ENCODE measurements at regions not wholly inside any gene's neighbourhood (a gene's known extent, or its start where the extent isn't known, plus 50 kb on each side); places are given as distances from the start of the nearest gene placed in this dataset.

GRCh38 chr5:105695941-105696340 is 1974.8 kb downstream of the EFNA5 start:
- POLR2A ChIA-PET = interaction anchor here (0.8 kb wide), 1 partner anchor 9 kb away, joined by 3 read pairs; no protein-coding TSS in a partner anchor

GRCh38 chr5:105689596-105689995 is 1981.1 kb downstream of the EFNA5 start:
- H3K4me1 ChIP-seq (ENCODE audit: insufficient read depth, low read length, poor library complexity, severe bottlenecking) = no peaks in the 10 kb centered on the region
- intact Hi-C loops (cut with micrococcal nuclease; ENCODE audit: unreplicated experiment) = no loop called here
- no peak overlapping the region for H3K27ac ChIP-seq (ENCODE audit: low read depth, low read length, poor library complexity, severe bottlenecking)
- no peaks in the 10 kb centered on the region for H3K9me2 ChIP-seq (ENCODE audit: insufficient read depth, low read length)
- no peak overlapping the region for H2AFZ ChIP-seq (ENCODE audit: low read length)
- no peaks in the 10 kb centered on the region for H4K20me1 ChIP-seq (ENCODE audit: insufficient read depth, low read length)
- no peak overlapping the region for H3K4me2 ChIP-seq (ENCODE audit: low read length)
- no peaks in the 10 kb centered on the region for H3K79me2 ChIP-seq (ENCODE audit: insufficient read depth, low read depth, low read length)
- ChIA-PET POLR2A (no interaction called here), CTCF (ENCODE audit: unreplicated experiment) (no interaction called here)
- TF ChIP-seq EZH2phosphoT487 (IDR thresholded peaks at IDR 0.05; ENCODE audit: borderline replicate concordance, low read depth, low read length) (no peak), CTCF (conservative IDR thresholded peaks at IDR 0.05; ENCODE audit: low read length) (no peak)
- no peaks in the 10 kb centered on the region for H3K9me3 ChIP-seq (ENCODE audit: low read length)
- no peaks in the 10 kb centered on the region for H3K36me3 ChIP-seq (ENCODE audit: insufficient read depth, low read length)
- no TSS peak for BruUV-seq (replicated peaks)
- no peak overlapping the region for H3K4me3 ChIP-seq (ENCODE audit: low read depth, low read length, poor library complexity, severe bottlenecking)
- DNase-seq (ENCODE audit: low spot score) = no peak

More at GRCh38 chr5:105695941-105696340, 1974.8 kb downstream of the EFNA5 start:
- Histone ChIP-seq H3K9me2 (ENCODE audit: insufficient read depth, low read length) (no peaks in the 10 kb centered on the region), H3K79me2 (ENCODE audit: insufficient read depth, low read depth, low read length) (no peaks in the 10 kb centered on the region), H3K36me3 (ENCODE audit: insufficient read depth, low read length) (no peaks in the 10 kb centered on the region), H2AFZ (ENCODE audit: low read length) (no peak overlapping the region), H3K4me2 (ENCODE audit: low read length) (no peak overlapping the region), H3K27ac (ENCODE audit: low read depth, low read length, poor library complexity, severe bottlenecking) (no peak overlapping the region), H3K4me3 (ENCODE audit: low read depth, low read length, poor library complexity, severe bottlenecking) (no peak overlapping the region), H3K4me1 (ENCODE audit: insufficient read depth, low read length, poor library complexity, severe bottlenecking) (no peaks in the 10 kb centered on the region), H3K9me3 (ENCODE audit: low read length) (no peaks in the 10 kb centered on the region), H4K20me1 (ENCODE audit: insufficient read depth, low read length) (no peaks in the 10 kb centered on the region)
- TF ChIP-seq CTCF (conservative IDR thresholded peaks at IDR 0.05; ENCODE audit: low read length) (no peak), EZH2phosphoT487 (IDR thresholded peaks at IDR 0.05; ENCODE audit: borderline replicate concordance, low read depth, low read length) (no peak)
- intact Hi-C loops (cut with micrococcal nuclease; ENCODE audit: unreplicated experiment) = no loop called here
- CTCF ChIA-PET (ENCODE audit: unreplicated experiment) = no interaction called here
- no TSS peak for BruUV-seq (replicated peaks)
- DNase-seq (ENCODE audit: low spot score) = no peak

GRCh38 chr5:105688227-105688792 is 1982.4 kb downstream of the EFNA5 start:
- Histone ChIP-seq H2AFZ (ENCODE audit: low read length) (no peak overlapping the region), H3K79me2 (ENCODE audit: insufficient read depth, low read depth, low read length) (no peaks in the 10 kb centered on the region), H3K27ac (ENCODE audit: low read depth, low read length, poor library complexity, severe bottlenecking) (no peak overlapping the region), H4K20me1 (ENCODE audit: insufficient read depth, low read length) (no peaks in the 10 kb centered on the region), H3K9me2 (ENCODE audit: insufficient read depth, low read length) (no peaks in the 10 kb centered on the region), H3K9me3 (ENCODE audit: low read length) (no peaks in the 10 kb centered on the region), H3K4me2 (ENCODE audit: low read length) (no peak overlapping the region), H3K4me3 (ENCODE audit: low read depth, low read length, poor library complexity, severe bottlenecking) (no peak overlapping the region), H3K4me1 (ENCODE audit: insufficient read depth, low read length, poor library complexity, severe bottlenecking) (no peaks in the 10 kb centered on the region), H3K36me3 (ENCODE audit: insufficient read depth, low read length) (no peaks in the 10 kb centered on the region)
- CTCF ChIA-PET (ENCODE audit: unreplicated experiment) = no interaction called here
- no peak for DNase-seq (ENCODE audit: low spot score)
- TF ChIP-seq CTCF (conservative IDR thresholded peaks at IDR 0.05; ENCODE audit: low read length) = no peak
- TF ChIP-seq EZH2phosphoT487 (IDR thresholded peaks at IDR 0.05; ENCODE audit: borderline replicate concordance, low read depth, low read length) = no peak
- POLR2A ChIA-PET = no interaction called here
- BruUV-seq (replicated peaks) = no TSS peak
- intact Hi-C loops (cut with micrococcal nuclease; ENCODE audit: unreplicated experiment) = no loop called here
